Neuronal stem cell (in vitro differentiated cells): ENCODE measurements at regions not wholly inside any gene's neighbourhood (a gene's known extent, or its start where the extent isn't known, plus 50 kb on each side); places are given as distances from the start of the nearest gene placed in this dataset.

Source experiments
- DNase-seq: peaks from one replicate; pipeline ENCODE4 v3.0.0-alpha.2; 2013; ENCODE audit warnings: low spot score
- H2AFZ ChIP-seq: one replicate; pipeline ENCODE4 v1.6.1; 2013; ENCODE audit warnings: mild to moderate bottlenecking, low read length, inconsistent platforms
- H2AK5ac ChIP-seq: 2 replicates; pipeline ENCODE4 v1.6.1; 2013; ENCODE audit warnings: low read depth, mild to moderate bottlenecking, inconsistent platforms, low read length, moderate library complexity, mixed read lengths
- H2BK120ac ChIP-seq: 2 replicates; pipeline ENCODE4 v1.6.1; 2013; ENCODE audit warnings: low read depth, mild to moderate bottlenecking, inconsistent platforms, low read length, moderate library complexity, mixed read lengths
- H2BK12ac ChIP-seq: one replicate; pipeline ENCODE4 v1.6.1; 2013; ENCODE audit warnings: low read length, inconsistent platforms
- H2BK15ac ChIP-seq: 2 replicates; pipeline ENCODE4 v1.6.1; 2013; ENCODE audit warnings: mild to moderate bottlenecking, low read length, inconsistent platforms, mixed read lengths
- H2BK5ac ChIP-seq: one replicate; pipeline ENCODE4 v1.6.1; 2013; ENCODE audit warnings: inconsistent platforms, mild to moderate bottlenecking, low read length, moderate library complexity
- H3K14ac ChIP-seq: one replicate; pipeline ENCODE4 v1.6.1; 2013; ENCODE audit warnings: low read length, inconsistent platforms
- H3K18ac ChIP-seq: 2 replicates; pipeline ENCODE4 v1.6.1; 2013; ENCODE audit warnings: low read length, inconsistent platforms
- H3K23ac ChIP-seq: 2 replicates; pipeline ENCODE4 v1.6.1; 2013; ENCODE audit warnings: low read depth, mild to moderate bottlenecking, mixed read lengths, low read length, inconsistent platforms; ENCODE audit not compliant: poor library complexity
- H3K27ac ChIP-seq: replicated peaks from 3 replicates; pipeline ENCODE4 v1.5.1; 2013; ENCODE audit warnings: low read length, inconsistent platforms
- H3K27me3 ChIP-seq, 3 experiments: 2 replicates each; pipeline ENCODE4 v1.6.1; 2013; ENCODE audit warnings: low read length in 3 of 3, mild to moderate bottlenecking in 2 of 3, inconsistent platforms in 1 of 3, low read depth in 1 of 3, mixed read lengths in 1 of 3, moderate library complexity in 1 of 3; ENCODE audit not compliant: control insufficient read depth in 3 of 3, insufficient read depth in 3 of 3
- H3K36me3 ChIP-seq, 2 donors: replicated peaks in 1 of 2; 2 replicates each; pipeline ENCODE4 v1.6.1; 2013; ENCODE audit warnings: low read length in 2 of 2; ENCODE audit not compliant: control insufficient read depth in 2 of 2, insufficient read depth in 2 of 2
- H3K4ac ChIP-seq: 2 replicates; pipeline ENCODE4 v1.6.1; 2013; ENCODE audit warnings: inconsistent platforms, mild to moderate bottlenecking, low read length, moderate library complexity
- H3K4me1 ChIP-seq, 2 donors: 1 replicate in 1 of 2; 2 replicates in 1 of 2; pipeline ENCODE4 v1.6.1; 2013; ENCODE audit warnings: low read length in 2 of 2, low read depth in 1 of 2; ENCODE audit not compliant: control insufficient read depth in 2 of 2, insufficient read depth in 1 of 2
- H3K4me2 ChIP-seq: one replicate; pipeline ENCODE4 v1.6.1; 2013; ENCODE audit warnings: mild to moderate bottlenecking, low read length, inconsistent platforms; ENCODE audit not compliant: insufficient read depth, poor library complexity, severe bottlenecking
- H3K4me3 ChIP-seq, 2 donors: 2 replicates each; pipeline ENCODE4 v1.5.1; 2013; ENCODE audit warnings: low read length in 2 of 2, mild to moderate bottlenecking in 2 of 2, inconsistent platforms in 1 of 2, moderate library complexity in 1 of 2
- H3K79me1 ChIP-seq: one replicate; pipeline ENCODE4 v1.6.1; 2013; ENCODE audit warnings: low read depth, mild to moderate bottlenecking, inconsistent platforms, low read length, moderate library complexity
- H3K9ac ChIP-seq: one replicate; pipeline ENCODE4 v1.6.1; 2013; ENCODE audit warnings: mild to moderate bottlenecking, low read depth, low read length, inconsistent platforms; ENCODE audit not compliant: poor library complexity
- H3K9me3 ChIP-seq, 2 donors: replicated peaks in 1 of 2; 2 replicates each; pipeline versions ENCODE3 to v1.6.1; 2013; ENCODE audit warnings: low read length in 2 of 2, mild to moderate bottlenecking in 2 of 2, inconsistent platforms in 1 of 2, low read depth in 1 of 2, mixed read lengths in 1 of 2, moderate library complexity in 1 of 2; ENCODE audit not compliant: control insufficient read depth in 2 of 2, insufficient read depth in 1 of 2
- H4K8ac ChIP-seq: one replicate; pipeline ENCODE4 v1.6.1; 2013; ENCODE audit warnings: low read depth, mild to moderate bottlenecking, inconsistent platforms, low read length, moderate library complexity
- H4K91ac ChIP-seq: one replicate; pipeline ENCODE4 v1.6.1; 2013; ENCODE audit warnings: low read length, low read depth, mild to moderate bottlenecking, inconsistent platforms; ENCODE audit not compliant: poor library complexity
- WGBS, 2 donors: extraction: QIAGEN DNeasy Blood & Tissue Kit; methylation state at CpG; one replicate each; pipeline ENCODE4 v1.1.7; 2013; ENCODE audit warnings: missing lambda C conversion rate in 2 of 2, mixed read lengths in 1 of 2; ENCODE audit not compliant: insufficient read length in 2 of 2, insufficient replicate concordance in 1 of 2; ENCODE audit errors: extremely low coverage in 2 of 2; 5-methylcytosine and 5-hydroxymethylcytosine counted together

- Histone ChIP-seq H3K9me3 (no peaks in the 10 kb centered on the region), H2BK15ac (no peak overlapping the region), H2BK5ac (no peak overlapping the region), H3K4me3 (no peak overlapping the region), H2BK120ac (no peak overlapping the region), H3K4me2 (no peak overlapping the region), H3K27ac (no peak overlapping the region), H2BK12ac (no peak overlapping the region), H2AK5ac (no peak overlapping the region), H3K18ac (no peak overlapping the region), H3K36me3 (no peaks in the 10 kb centered on the region), H3K4me1 (peaks cover 0 to 2% of the 10 kb centered on the region in 2 donors), H3K9ac (no peak overlapping the region), H3K14ac (no peak overlapping the region), H2AFZ (no peak overlapping the region), H3K4ac (no peak overlapping the region), H3K23ac (no peak overlapping the region), H3K27me3 (no peaks in the 10 kb centered on the region), H4K8ac (no peak overlapping the region), H3K79me1 (no peaks in the 10 kb centered on the region), H4K91ac (no peak overlapping the region)
- DNase-seq = no peak
- no CpG with 5 or more reads among the region's 3 CpGs for WGBS, 2 donors
Measured at GRCh38 chr5:9739135-9739534, 109.0 kb upstream of the TAS2R1 start.

- WGBS, 2 donors = no CpG with 5 or more reads among the region's 4 CpGs
Measured at GRCh38 chr5:9737265-9737664, 107.1 kb upstream of the TAS2R1 start.

GRCh38 chr5:9733486-9733885 lies 103.3 kb upstream of the TAS2R1 start:
- Histone ChIP-seq H2AFZ (no peak overlapping the region), H3K79me1 (no peaks in the 10 kb centered on the region), H3K18ac (no peak overlapping the region), H4K8ac (no peak overlapping the region), H2BK5ac (no peak overlapping the region), H3K27me3 (no peaks in the 10 kb centered on the region), H2AK5ac (no peak overlapping the region), H3K14ac (no peak overlapping the region), H3K4me3 (no peak overlapping the region), H4K91ac (no peak overlapping the region), H2BK12ac (no peak overlapping the region), H3K4me1 (peaks cover 0 to 2% of the 10 kb centered on the region in 2 donors), H3K4ac (no peak overlapping the region), H3K27ac (no peak overlapping the region), H3K9me3 (peaks cover 0 to 2% of the 10 kb centered on the region in 2 donors), H2BK120ac (no peak overlapping the region), H2BK15ac (no peak overlapping the region), H3K23ac (no peak overlapping the region), H3K9ac (no peak overlapping the region), H3K4me2 (no peak overlapping the region), H3K36me3 (no peaks in the 10 kb centered on the region)
- WGBS, 2 donors = no CpG with 5 or more reads among the region's 4 CpGs
- DNase-seq = no peak

More at GRCh38 chr5:9737265-9737664, 107.1 kb upstream of the TAS2R1 start:
- H3K23ac ChIP-seq = no peak overlapping the region
- H2BK15ac ChIP-seq = no peak overlapping the region
- no peak overlapping the region for H2BK120ac ChIP-seq
- no peak overlapping the region for H3K18ac ChIP-seq
- H3K4me2 ChIP-seq = no peak overlapping the region
- H2BK5ac ChIP-seq = no peak overlapping the region
- H4K91ac ChIP-seq = no peak overlapping the region
- H3K36me3 ChIP-seq = no peaks in the 10 kb centered on the region
- H3K27ac ChIP-seq = no peak overlapping the region
- no peak overlapping the region for H3K4me3 ChIP-seq
- H2AK5ac ChIP-seq = no peak overlapping the region
- peaks cover 0 to 2% of the 10 kb centered on the region in 2 donors for H3K4me1 ChIP-seq
- H3K27me3 ChIP-seq = no peaks in the 10 kb centered on the region
- no peak overlapping the region for H2AFZ ChIP-seq
- no peak overlapping the region for H3K4ac ChIP-seq
- H3K9ac ChIP-seq = no peak overlapping the region
- DNase-seq = no peak
- H3K14ac ChIP-seq = no peak overlapping the region
- H3K79me1 ChIP-seq = no peaks in the 10 kb centered on the region
- no peak overlapping the region for H4K8ac ChIP-seq
- H3K9me3 ChIP-seq = no peaks in the 10 kb centered on the region
- no peak overlapping the region for H2BK12ac ChIP-seq

- WGBS, 2 donors = no CpG with 5 or more reads among the region's 11 CpGs
- DNase-seq = no peak
- peak overlapping the region; percentile 2 for H3K18ac ChIP-seq
Measured at GRCh38 chr5:9731159-9731558, 101.0 kb upstream of the TAS2R1 start.

More at GRCh38 chr5:9731159-9731558, 101.0 kb upstream of the TAS2R1 start:
- Histone ChIP-seq H3K27ac (no peak overlapping the region), H2BK15ac (no peak overlapping the region), H2BK12ac (no peak overlapping the region), H2AFZ (no peak overlapping the region), H3K23ac (no peak overlapping the region), H3K4me1 (no peaks in the 10 kb centered on the region), H3K36me3 (no peaks in the 10 kb centered on the region), H2AK5ac (no peak overlapping the region), H3K14ac (no peak overlapping the region), H3K4ac (no peak overlapping the region), H3K4me3 (no peak overlapping the region), H2BK5ac (no peak overlapping the region), H4K8ac (no peak overlapping the region), H3K9ac (no peak overlapping the region), H4K91ac (no peak overlapping the region), H3K9me3 (peaks cover 0 to 2% of the 10 kb centered on the region in 2 donors), H3K79me1 (no peaks in the 10 kb centered on the region), H3K27me3 (no peaks in the 10 kb centered on the region), H3K4me2 (no peak overlapping the region), H2BK120ac (no peak overlapping the region)
